B cell (primary cell): ENCODE measurements at regions not wholly inside any gene's neighbourhood (a gene's known extent, or its start where the extent isn't known, plus 50 kb on each side); places are given as distances from the start of the nearest gene placed in this dataset.

Experiments used
- EZH2 ChIP-seq: IDR thresholded peaks from 2 replicates; pipeline ENCODE4 v1.6.1; 2012; ENCODE audit warnings: borderline replicate concordance, low read depth, mild to moderate bottlenecking, moderate library complexity, low read length; ENCODE audit not compliant: insufficient read depth, poor library complexity, severe bottlenecking
- TF ChIP-seq, protein P1 (sequence below): fragments of 200-600 bp; IDR thresholded peaks from one replicate; pipeline ENCODE4 v1.8.0; 2022; ENCODE audit warnings: antibody characterized with exemption, mild to moderate bottlenecking

DNA sequence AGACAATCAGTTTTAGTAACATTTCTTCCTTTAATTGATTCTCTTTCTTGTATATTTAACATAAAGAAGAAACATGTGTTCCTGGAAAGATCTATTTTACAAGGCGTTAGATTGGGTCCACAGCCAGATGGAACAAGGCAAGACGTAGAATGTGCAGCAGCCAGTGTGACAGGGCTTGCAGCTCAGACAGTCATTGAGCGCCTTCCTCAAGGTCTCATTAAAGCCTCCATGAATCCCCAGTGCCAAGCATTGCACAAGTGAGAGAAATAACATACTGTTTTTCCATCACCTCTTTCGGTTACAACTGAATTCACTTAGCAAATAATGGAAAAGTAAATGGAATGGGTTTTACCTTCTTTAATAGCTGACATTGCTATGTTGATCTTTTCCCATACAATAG lies 292.5 kb downstream of the USP46 start:
- TF ChIP-seq, protein P1, sequence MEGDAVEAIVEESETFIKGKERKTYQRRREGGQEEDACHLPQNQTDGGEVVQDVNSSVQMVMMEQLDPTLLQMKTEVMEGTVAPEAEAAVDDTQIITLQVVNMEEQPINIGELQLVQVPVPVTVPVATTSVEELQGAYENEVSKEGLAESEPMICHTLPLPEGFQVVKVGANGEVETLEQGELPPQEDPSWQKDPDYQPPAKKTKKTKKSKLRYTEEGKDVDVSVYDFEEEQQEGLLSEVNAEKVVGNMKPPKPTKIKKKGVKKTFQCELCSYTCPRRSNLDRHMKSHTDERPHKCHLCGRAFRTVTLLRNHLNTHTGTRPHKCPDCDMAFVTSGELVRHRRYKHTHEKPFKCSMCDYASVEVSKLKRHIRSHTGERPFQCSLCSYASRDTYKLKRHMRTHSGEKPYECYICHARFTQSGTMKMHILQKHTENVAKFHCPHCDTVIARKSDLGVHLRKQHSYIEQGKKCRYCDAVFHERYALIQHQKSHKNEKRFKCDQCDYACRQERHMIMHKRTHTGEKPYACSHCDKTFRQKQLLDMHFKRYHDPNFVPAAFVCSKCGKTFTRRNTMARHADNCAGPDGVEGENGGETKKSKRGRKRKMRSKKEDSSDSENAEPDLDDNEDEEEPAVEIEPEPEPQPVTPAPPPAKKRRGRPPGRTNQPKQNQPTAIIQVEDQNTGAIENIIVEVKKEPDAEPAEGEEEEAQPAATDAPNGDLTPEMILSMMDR, result no peak
- TF ChIP-seq EZH2, result no peak
